Hepatocyte (in vitro differentiated cells): ENCODE measurements at regions not wholly inside any gene's neighbourhood (a gene's known extent, or its start where the extent isn't known, plus 50 kb on each side); places are given as distances from the start of the nearest gene placed in this dataset.

Experiments
- EZH2 ChIP-seq: fragments of 200-600 bp; sonication (generic); IDR thresholded peaks from 2 replicates; pipeline ENCODE4 v1.6.1; 2016; ENCODE audit warnings: antibody characterized with exemption, mild to moderate bottlenecking, borderline replicate concordance
- EZH2phosphoT487 ChIP-seq: fragments of 200-600 bp; sonication (generic); IDR thresholded peaks from one replicate; pipeline ENCODE4 v1.6.1; 2018; ENCODE audit warnings: antibody characterized with exemption, mild to moderate bottlenecking, low read depth, moderate library complexity; ENCODE audit not compliant: unreplicated experiment, severe bottlenecking
- TF ChIP-seq, protein P1 (sequence below): fragments of 200-600 bp; sonication (generic); IDR thresholded peaks from 2 replicates; pipeline ENCODE4 v1.5.1; 2016; ENCODE audit warnings: antibody characterized with exemption, mild to moderate bottlenecking; ENCODE audit not compliant: poor library complexity

DNA sequence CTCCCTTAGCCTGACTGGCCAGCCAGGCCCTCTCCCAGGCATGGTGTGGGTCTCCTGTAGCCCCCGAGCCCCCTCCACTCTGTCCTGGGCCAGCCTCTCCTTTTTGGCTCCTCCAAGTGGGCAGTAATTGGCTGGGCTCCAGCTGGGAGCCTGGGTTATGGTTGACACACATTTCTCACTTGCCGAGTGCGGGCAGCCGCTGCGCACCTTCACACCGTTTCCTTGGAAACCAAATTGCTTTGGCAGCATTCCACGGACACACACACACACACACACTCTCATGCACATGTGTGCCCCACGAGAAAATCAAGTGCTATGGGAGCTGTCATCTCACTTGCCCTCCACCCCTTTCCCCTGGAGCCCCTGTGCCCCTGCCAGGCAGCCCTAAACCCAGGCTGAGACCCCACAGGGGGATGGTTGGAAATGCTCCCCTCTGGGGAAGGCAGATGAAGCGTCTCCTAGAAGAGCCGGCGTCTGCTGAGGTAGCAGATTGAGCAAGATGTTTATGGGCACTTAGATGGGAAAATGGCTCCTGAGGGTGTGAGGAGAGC is 402.7 kb upstream of the TNRC6C start:
- TF ChIP-seq, protein P1, sequence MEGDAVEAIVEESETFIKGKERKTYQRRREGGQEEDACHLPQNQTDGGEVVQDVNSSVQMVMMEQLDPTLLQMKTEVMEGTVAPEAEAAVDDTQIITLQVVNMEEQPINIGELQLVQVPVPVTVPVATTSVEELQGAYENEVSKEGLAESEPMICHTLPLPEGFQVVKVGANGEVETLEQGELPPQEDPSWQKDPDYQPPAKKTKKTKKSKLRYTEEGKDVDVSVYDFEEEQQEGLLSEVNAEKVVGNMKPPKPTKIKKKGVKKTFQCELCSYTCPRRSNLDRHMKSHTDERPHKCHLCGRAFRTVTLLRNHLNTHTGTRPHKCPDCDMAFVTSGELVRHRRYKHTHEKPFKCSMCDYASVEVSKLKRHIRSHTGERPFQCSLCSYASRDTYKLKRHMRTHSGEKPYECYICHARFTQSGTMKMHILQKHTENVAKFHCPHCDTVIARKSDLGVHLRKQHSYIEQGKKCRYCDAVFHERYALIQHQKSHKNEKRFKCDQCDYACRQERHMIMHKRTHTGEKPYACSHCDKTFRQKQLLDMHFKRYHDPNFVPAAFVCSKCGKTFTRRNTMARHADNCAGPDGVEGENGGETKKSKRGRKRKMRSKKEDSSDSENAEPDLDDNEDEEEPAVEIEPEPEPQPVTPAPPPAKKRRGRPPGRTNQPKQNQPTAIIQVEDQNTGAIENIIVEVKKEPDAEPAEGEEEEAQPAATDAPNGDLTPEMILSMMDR: no peak
- TF ChIP-seq EZH2phosphoT487 (no peak), EZH2 (no peak)
